GM21576 (cell line): ENCODE measurements at regions not wholly inside any gene's neighbourhood (a gene's known extent, or its start where the extent isn't known, plus 50 kb on each side); places are given as distances from the start of the nearest gene placed in this dataset.
"Not testable (repeated sequence)": the region's sequence is repeated elsewhere in the genome, so short reads cannot be mapped to it uniquely, and the experiment has no call there.

ENCODE experiments used
- ATAC-seq: cut with Tn5 transposase; IDR thresholded peaks from one replicate; pipeline ENCODE4 v1.9.1; 2021; ENCODE audit warnings: mild to moderate bottlenecking, moderate library complexity; ENCODE audit not compliant: unreplicated experiment

GRCh38 chr11:97498891-97499290, 1109.1 kb downstream of the JRKL start:
- no peak for ATAC-seq

GRCh38 chr11:97502201-97502600, 1112.4 kb downstream of the JRKL start:
- ATAC-seq, result no peak

GRCh38 chr11:97506076-97506759, 1116.4 kb downstream of the JRKL start:
- ATAC-seq, result no peak

GRCh38 chr11:97514446-97514845, 1124.6 kb downstream of the JRKL start:
- ATAC-seq, result no peak

- ATAC-seq, result no peak
These were observed 1126.9 kb downstream of the JRKL start for GRCh38 chr11:97516688-97517087.

- ATAC-seq, result no peak
These were observed 1135.5 kb downstream of the JRKL start for GRCh38 chr11:97525273-97525672.

GRCh38 chr11:97537407-97538150, 1147.8 kb downstream of the JRKL start:
- no peak for ATAC-seq

- ATAC-seq, result no peak
These were observed 1154.6 kb downstream of the JRKL start for GRCh38 chr11:97544431-97544830.

- no peak for ATAC-seq
These were observed 1158.5 kb downstream of the JRKL start for GRCh38 chr11:97548280-97548679.

- no peak for ATAC-seq
These were observed 1167.6 kb downstream of the JRKL start for GRCh38 chr11:97557399-97557798.

- no peak for ATAC-seq
These were observed 1178.0 kb downstream of the JRKL start for GRCh38 chr11:97567801-97568200.

- no peak for ATAC-seq
These were observed 1180.8 kb downstream of the JRKL start for GRCh38 chr11:97570636-97571035.

- ATAC-seq, result not testable (repeated sequence)
These were observed 1184.0 kb downstream of the JRKL start for GRCh38 chr11:97573771-97574170.

GRCh38 chr11:97574976-97575665, 1185.3 kb downstream of the JRKL start:
- ATAC-seq, result no peak

GRCh38 chr11:97607291-97608000, 1217.6 kb downstream of the JRKL start:
- ATAC-seq, result no peak

GRCh38 chr11:97610000-97610399, 1220.2 kb downstream of the JRKL start:
- ATAC-seq, result no peak

- ATAC-seq, result no peak
These were observed 1221.0 kb downstream of the JRKL start for GRCh38 chr11:97610854-97611253.

- ATAC-seq, result no peak
These were observed 1221.5 kb downstream of the JRKL start for GRCh38 chr11:97611345-97611744.

GRCh38 chr11:97614606-97615005, 1224.8 kb downstream of the JRKL start:
- no peak for ATAC-seq

- ATAC-seq, result no peak
These were observed 1225.7 kb downstream of the JRKL start for GRCh38 chr11:97615546-97615945.

GRCh38 chr11:97617031-97617430, 1227.2 kb downstream of the JRKL start:
- no peak for ATAC-seq
